Epithelial cell of esophagus (primary cell): ENCODE measurements at regions not wholly inside any gene's neighbourhood (a gene's known extent, or its start where the extent isn't known, plus 50 kb on each side); places are given as distances from the start of the nearest gene placed in this dataset.

ENCODE experiments used
- DNase-seq: peaks from one replicate; pipeline ENCODE4 v3.0.0; 2010; ENCODE audit warnings: low read depth
- H3K4me3 ChIP-seq: 2 replicates; pipeline ENCODE4 v1.5.1; 2011; ENCODE audit warnings: mild to moderate bottlenecking, low read length, control low read depth
- CTCF ChIP-seq: IDR thresholded peaks from 2 replicates; pipeline ENCODE4 v1.5.1; 2011; ENCODE audit warnings: low read depth, mild to moderate bottlenecking, low read length, control low read depth, inconsistent platforms; ENCODE audit not compliant: insufficient read depth; ENCODE audit errors: missing control alignments

DNA sequence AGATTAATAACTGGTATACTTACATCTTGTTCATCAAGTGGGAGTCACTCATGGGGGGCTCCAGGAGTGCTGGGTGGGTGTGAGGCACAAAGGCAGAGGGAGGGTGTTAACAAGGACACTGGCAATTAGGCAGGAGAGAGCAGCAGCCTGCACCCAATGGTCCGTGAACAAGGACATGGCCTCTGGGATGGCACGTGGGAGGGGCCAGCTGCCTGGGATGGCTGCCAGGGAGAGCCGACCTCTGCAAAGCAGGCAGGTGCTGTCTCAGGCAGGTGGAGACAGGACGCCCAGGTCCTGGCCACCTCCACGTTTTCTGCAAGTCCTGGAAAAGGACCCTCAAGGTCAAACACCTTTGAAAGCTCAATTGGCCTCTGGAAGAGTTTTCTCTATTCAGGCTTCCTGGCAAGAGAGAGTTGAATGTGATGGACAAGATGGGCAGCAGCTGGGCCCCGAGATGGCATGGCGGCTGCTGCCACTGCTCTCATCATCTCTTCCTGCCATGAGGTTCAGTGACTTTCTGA lies 257.1 kb downstream of the BUD13 start:
- TF ChIP-seq CTCF: no peak
- DNase-seq: no peak
- no peak overlapping the region for H3K4me3 ChIP-seq

DNA sequence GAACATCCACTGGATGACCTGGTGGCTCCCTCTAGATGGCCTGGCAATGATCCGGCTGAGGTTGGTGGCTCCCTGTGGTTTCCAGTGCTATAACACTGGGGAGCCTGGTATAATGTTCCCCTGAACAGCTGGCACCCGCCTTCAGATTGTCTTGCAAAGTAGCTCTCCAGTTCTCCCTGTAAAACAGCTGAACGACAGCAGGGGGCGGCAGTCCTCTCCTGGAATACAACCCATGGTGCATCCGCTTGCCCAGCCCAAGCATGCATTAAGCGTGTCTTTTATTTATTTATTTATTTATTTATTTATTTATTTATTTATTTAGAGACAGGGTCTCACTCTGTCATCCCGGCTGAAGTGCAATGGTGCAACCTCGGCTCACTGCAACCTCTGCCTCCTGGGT lies 258.9 kb downstream of the BUD13 start:
- TF ChIP-seq CTCF: no peak
- no peak for DNase-seq

DNA sequence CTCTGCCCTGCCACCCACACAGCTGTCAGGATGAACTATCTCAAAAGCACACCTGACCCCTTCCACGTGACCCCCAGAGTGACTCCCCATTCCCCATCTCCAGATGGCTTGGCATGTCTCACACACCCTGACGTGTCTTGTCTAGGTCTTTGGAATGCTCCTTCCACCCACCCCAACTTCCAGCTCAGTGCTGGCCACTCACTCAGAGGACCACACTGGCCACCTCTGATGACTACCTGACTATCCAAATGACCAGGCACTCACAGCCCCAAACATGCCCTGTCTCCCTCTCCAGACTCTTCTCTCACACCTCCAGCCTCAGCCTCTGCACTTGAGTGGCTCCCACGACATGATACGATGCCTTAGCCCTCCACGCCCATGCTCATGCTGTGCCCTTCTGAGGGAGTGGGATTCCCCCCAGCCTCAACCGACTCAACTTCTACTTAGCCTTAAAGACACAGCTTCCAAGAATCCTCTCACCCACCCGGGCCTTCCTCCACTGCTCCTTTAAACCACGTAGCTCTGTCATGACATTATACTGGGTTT lies 259.4 kb downstream of the BUD13 start:
- H3K4me3 ChIP-seq: no peak overlapping the region
- TF ChIP-seq CTCF: no peak
- no peak for DNase-seq

More for the DNA sequence above, 258.9 kb downstream of the BUD13 start:
- no peak overlapping the region for H3K4me3 ChIP-seq

- no peak for TF ChIP-seq CTCF
- no peak overlapping the region for H3K4me3 ChIP-seq
- DNase-seq: no peak
Measured at GRCh38 chr11:116512841-116513240, 259.9 kb downstream of the BUD13 start.

GRCh38 chr11:116511684-116512083 lies 261.1 kb downstream of the BUD13 start:
- no peak for DNase-seq
- no peak overlapping the region for H3K4me3 ChIP-seq
- TF ChIP-seq CTCF: no peak

DNA sequence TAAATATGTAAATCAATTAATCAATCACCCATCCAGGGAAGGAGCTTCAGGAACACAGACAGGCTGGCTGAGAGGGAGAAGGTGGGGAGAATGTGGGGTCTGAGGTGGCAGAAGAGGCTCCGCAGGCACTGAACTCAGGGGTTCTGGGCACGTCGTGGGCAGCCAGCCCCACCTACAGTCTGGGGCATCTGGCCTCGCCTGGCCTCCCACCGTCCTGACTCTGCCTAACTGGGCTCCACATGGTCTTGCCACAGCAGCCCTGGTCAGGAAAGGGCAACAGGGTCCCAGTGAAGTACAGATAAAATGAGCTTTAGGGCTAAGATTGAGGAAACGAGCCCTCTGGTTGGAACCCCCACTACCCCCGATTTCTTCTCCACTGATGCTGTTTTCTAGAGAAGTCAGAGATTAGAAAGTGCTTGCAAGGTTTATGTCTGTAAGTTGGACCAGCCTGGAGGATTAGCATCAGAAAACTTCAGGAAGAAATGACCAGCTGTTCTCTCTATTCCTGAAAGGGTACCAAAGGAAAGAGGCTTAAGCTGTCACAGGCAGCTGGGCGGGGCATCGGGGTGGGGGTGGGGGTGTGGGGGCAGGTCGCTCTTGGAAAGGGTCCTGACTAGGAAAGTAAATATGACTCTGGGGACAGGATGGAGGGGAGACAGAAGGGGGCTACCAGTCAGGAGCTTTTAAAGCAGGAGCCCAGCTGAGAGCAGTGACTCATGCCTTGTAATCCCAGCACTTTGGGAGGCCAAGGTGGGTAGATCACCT lies 261.7 kb downstream of the BUD13 start:
- no peak for DNase-seq
- no peak for TF ChIP-seq CTCF
- H3K4me3 ChIP-seq: no peak overlapping the region
